GM12874 (cell line): ENCODE measurements at regions not wholly inside any gene's neighbourhood (a gene's known extent, or its start where the extent isn't known, plus 50 kb on each side); places are given as distances from the start of the nearest gene placed in this dataset.

Experiments
- TF ChIP-seq, protein P1 (sequence below): IDR thresholded peaks from 2 replicates; pipeline ENCODE4 v1.5.1; 2011; ENCODE audit warnings: low read depth, mild to moderate bottlenecking, control low read depth, low read length, moderate library complexity; ENCODE audit not compliant: insufficient read depth

DNA sequence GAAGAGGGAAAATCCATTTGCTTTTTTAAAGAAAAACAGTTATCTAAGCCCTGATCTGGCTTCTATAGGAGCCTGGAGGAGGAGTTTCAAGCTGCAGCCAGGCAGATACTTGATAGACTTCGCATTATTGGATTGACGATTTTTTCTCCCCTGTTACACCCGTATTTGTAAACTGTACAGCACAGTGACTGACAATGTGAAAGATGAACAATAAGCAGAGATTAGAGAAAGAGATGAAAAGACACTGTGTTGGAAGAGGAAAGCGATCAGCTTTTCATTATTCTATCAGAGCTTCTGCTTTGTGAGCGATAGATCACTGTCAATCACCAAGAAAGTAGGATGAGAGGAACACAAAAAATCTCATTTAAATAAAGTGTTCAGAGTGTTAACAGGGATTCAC lies 639.2 kb downstream of the TLL1 start:
- TF ChIP-seq, protein P1, sequence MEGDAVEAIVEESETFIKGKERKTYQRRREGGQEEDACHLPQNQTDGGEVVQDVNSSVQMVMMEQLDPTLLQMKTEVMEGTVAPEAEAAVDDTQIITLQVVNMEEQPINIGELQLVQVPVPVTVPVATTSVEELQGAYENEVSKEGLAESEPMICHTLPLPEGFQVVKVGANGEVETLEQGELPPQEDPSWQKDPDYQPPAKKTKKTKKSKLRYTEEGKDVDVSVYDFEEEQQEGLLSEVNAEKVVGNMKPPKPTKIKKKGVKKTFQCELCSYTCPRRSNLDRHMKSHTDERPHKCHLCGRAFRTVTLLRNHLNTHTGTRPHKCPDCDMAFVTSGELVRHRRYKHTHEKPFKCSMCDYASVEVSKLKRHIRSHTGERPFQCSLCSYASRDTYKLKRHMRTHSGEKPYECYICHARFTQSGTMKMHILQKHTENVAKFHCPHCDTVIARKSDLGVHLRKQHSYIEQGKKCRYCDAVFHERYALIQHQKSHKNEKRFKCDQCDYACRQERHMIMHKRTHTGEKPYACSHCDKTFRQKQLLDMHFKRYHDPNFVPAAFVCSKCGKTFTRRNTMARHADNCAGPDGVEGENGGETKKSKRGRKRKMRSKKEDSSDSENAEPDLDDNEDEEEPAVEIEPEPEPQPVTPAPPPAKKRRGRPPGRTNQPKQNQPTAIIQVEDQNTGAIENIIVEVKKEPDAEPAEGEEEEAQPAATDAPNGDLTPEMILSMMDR: no peak

DNA sequence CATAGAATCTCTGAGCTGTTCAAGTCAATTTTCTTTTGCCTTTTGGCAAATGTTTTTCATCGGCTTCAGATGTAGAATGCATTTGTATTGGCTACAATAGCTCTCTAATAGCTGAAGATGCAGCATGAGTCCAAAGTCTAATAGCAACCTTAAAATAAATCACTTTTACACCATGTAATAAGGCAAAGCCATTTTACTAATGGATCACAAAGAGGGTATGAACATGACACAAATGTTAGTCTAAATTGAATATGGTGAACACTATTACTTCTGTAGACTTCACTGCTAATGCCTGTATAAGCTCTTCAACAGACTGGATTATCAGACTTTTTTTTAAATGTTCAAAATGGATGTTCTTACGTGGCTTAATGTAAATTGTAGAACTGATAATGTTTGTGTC lies 645.3 kb downstream of the TLL1 start:
- TF ChIP-seq, protein P1: no peak

DNA sequence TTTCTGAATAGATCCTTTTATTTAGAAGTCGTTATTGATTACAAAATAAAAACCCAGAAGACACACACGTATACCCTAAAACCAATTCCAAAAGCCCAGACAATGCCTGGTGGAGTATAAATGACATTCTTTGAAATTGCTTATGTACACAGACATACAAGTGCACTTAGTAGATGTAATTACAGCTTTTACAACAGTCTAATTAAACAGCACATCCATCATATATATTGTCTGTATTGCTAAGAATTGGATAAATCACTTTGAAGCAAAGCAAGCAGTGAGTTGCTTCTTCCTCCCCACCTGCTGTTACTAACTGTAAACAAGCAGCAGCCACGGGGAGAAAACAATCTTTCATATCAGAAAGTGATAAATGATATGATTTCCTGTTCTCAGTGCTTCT lies 645.7 kb downstream of the TLL1 start:
- TF ChIP-seq, protein P1: no peak

DNA sequence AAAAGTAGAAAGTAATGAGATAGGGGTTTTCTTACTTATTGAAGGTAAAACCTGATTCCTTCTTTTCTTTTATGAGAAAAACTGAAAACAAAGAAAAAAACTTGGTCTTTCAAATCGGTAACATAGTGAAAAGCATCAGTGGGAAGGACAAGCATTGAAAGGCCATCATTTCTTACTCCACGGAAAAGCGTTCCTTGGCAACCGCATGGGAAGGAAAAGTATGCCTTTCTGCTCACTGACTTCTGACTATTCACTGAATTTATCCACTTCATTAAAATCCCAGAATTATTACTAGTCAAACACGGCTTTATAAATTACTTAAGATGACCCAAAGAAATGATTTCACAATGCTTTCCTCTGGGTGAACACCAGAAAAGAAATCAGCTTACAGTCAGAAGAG lies 646.7 kb downstream of the TLL1 start:
- TF ChIP-seq, protein P1: no peak

DNA sequence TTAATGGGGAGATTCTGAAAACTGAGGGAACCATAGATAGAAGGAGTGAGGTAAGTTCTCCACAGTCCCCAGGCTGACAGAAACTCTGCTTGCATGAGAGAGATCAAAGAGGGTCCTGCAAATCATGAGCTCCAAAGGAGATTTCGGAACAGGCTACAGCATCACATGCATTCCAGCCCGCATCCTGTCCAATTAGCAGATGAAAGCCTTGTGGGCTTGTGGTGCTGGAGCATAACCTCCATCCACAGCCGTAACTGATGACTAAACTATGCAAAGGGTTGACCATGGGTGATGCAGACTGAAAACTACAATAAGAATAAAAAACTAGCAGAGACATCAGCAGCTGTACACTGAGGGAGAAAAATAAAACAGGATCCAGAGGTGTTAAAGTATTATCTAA lies 654.5 kb downstream of the TLL1 start:
- TF ChIP-seq, protein P1: no peak

DNA sequence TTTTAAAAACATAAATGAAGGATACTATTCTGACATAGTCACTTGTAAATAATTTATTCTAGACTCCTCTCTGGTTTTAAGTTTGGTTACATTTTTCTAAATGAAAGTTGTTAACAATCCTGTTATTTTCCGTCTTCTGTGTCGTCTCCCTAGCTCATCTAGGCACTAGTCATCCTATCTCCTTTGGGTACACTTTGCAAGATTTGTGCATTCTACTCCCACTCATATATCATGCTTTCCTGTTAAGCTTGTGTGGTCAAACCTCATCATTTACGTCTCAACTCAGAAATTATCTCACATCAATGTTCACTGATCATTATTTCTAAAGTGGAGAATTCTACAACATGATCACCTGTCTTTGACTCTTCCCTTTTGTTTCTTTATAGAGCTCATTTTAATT lies 658.7 kb downstream of the TLL1 start:
- TF ChIP-seq, protein P1: no peak

DNA sequence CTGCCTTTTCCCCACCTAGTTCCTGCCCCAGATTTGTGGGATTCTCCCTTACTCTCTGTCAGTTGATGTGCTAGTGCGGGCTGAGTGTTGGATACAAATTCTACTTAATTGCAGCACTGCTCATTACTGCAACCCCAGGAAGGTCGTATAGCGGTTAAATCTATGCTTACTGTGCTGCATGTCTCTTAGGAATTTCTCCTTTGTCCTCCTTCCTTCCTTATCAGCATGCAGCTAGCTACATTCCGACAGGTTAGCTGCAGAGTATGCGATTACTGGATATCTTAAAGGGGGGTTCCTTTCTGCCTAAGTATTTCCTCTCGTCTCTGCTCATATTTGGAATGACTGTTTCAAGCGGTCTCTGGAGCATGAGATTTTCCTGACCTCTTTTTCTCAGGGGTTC lies 662.8 kb downstream of the TLL1 start:
- TF ChIP-seq, protein P1: no peak
